ENCODE measurements at regions not wholly inside any gene's neighbourhood (a gene's known extent, or its start where the extent isn't known, plus 50 kb on each side); places are given as distances from the start of the nearest gene placed in this dataset.
"Not testable (repeated sequence)": the region's sequence is repeated elsewhere in the genome, so short reads cannot be mapped to it uniquely, and the experiment has no call there.

- DNase-seq: not testable (repeated sequence)
Observed at GRCh38 chr2:90298126-90298755, 1606.8 kb downstream of the RPIA start.

- DNase-seq: not testable (repeated sequence)
Observed at GRCh38 chr2:90298983-90299382, 1607.5 kb downstream of the RPIA start.

GRCh38 chr2:90322982-90323381 lies 1631.5 kb downstream of the RPIA start:
- not testable (repeated sequence) for DNase-seq

- peak; percentile 9 for DNase-seq
Observed at GRCh38 chr2:90323612-90324558, 1632.4 kb downstream of the RPIA start.

GRCh38 chr2:90324672-90325071 lies 1633.2 kb downstream of the RPIA start:
- DNase-seq: not testable (repeated sequence)

- DNase-seq: not testable (repeated sequence)
Observed at GRCh38 chr2:90325796-90326353, 1634.4 kb downstream of the RPIA start.

GRCh38 chr2:90355546-90355945 lies 1664.1 kb downstream of the RPIA start:
- not testable (repeated sequence) for DNase-seq

- not testable (repeated sequence) for DNase-seq
Observed at GRCh38 chr2:90359344-90359743, 1667.9 kb downstream of the RPIA start.

- not testable (repeated sequence) for DNase-seq
Observed at GRCh38 chr2:90359887-90360730, 1668.6 kb downstream of the RPIA start.

GRCh38 chr2:90360731-90361035 lies 1669.2 kb downstream of the RPIA start:
- DNase-seq: not testable (repeated sequence)

All from right kidney (tissue), 1 donor.